Mesothelial cell of epicardium (in vitro differentiated cells): ENCODE measurements at regions not wholly inside any gene's neighbourhood (a gene's known extent, or its start where the extent isn't known, plus 50 kb on each side); places are given as distances from the start of the nearest gene placed in this dataset.
"Not testable (repeated sequence)": the region's sequence is repeated elsewhere in the genome, so short reads cannot be mapped to it uniquely, and the experiment has no call there.

ENCODE experiments used
- DNase-seq, 2 experiments: peaks; one replicate each; pipeline ENCODE4 v3.0.0; 2021; ENCODE audit warnings: low spot score in 2 of 2; ENCODE audit not compliant: unreplicated experiment in 2 of 2
- H3K27ac Mint-ChIP-seq: 2 replicates; pipeline ENCODE4 v1.8.0; 2021; ENCODE audit warnings: mixed read lengths
- H3K27me3 Mint-ChIP-seq: 2 replicates; pipeline ENCODE4 v1.8.0; 2021; ENCODE audit warnings: low read depth, mixed read lengths
- H3K36me3 Mint-ChIP-seq: 2 replicates; pipeline ENCODE4 v1.8.0; 2021; ENCODE audit warnings: mixed read lengths
- H3K4me1 Mint-ChIP-seq: 2 replicates; pipeline ENCODE4 v1.8.0; 2021; ENCODE audit warnings: mixed read lengths
- H3K4me3 Mint-ChIP-seq: 2 replicates; pipeline ENCODE4 v1.8.0; 2021; ENCODE audit warnings: mild to moderate bottlenecking, moderate library complexity, mixed read lengths
- H3K9me3 Mint-ChIP-seq: 2 replicates; pipeline ENCODE4 v1.8.0; 2021; ENCODE audit warnings: mixed read lengths
- CTCF ChIP-seq: fragments of 200-600 bp; sonication (generic); IDR thresholded peaks from one replicate; pipeline ENCODE4 v1.5.0; 2021; ENCODE audit warnings: antibody characterized with exemption; ENCODE audit not compliant: unreplicated experiment

- peaks cover 31% of the 10 kb centered on the region for H3K9me3 Mint-ChIP-seq
- no peak overlapping the region for H3K27ac Mint-ChIP-seq
- peaks cover 10% of the 10 kb centered on the region for H3K27me3 Mint-ChIP-seq
- DNase-seq: no peak
- H3K4me3 Mint-ChIP-seq: no peak overlapping the region
- no peaks in the 10 kb centered on the region for H3K36me3 Mint-ChIP-seq
- no peaks in the 10 kb centered on the region for H3K4me1 Mint-ChIP-seq
- no peak for TF ChIP-seq CTCF
Measured at GRCh38 chr3:24565656-24566055, 71.0 kb upstream of the THRB start.

GRCh38 chr3:24566927-24567326, 72.3 kb upstream of the THRB start:
- H3K27ac Mint-ChIP-seq: no peak overlapping the region
- H3K9me3 Mint-ChIP-seq: peaks cover 42% of the 10 kb centered on the region
- H3K4me1 Mint-ChIP-seq: no peaks in the 10 kb centered on the region
- no peak for DNase-seq
- H3K27me3 Mint-ChIP-seq: peaks cover 9% of the 10 kb centered on the region
- no peaks in the 10 kb centered on the region for H3K36me3 Mint-ChIP-seq
- TF ChIP-seq CTCF: no peak
- no peak overlapping the region for H3K4me3 Mint-ChIP-seq

- not testable (repeated sequence) for H3K36me3 Mint-ChIP-seq, H3K27ac Mint-ChIP-seq, H3K27me3 Mint-ChIP-seq, DNase-seq, H3K4me3 Mint-ChIP-seq, H3K4me1 Mint-ChIP-seq
- peaks cover 27% of the 10 kb centered on the region for H3K9me3 Mint-ChIP-seq
Measured at GRCh38 chr3:24572409-24572808, 77.8 kb upstream of the THRB start.

- no peak for DNase-seq
- no peak for TF ChIP-seq CTCF
- H3K27me3 Mint-ChIP-seq: peaks cover 9% of the 10 kb centered on the region
- no peaks in the 10 kb centered on the region for H3K36me3 Mint-ChIP-seq
- H3K4me3 Mint-ChIP-seq: no peak overlapping the region
- H3K9me3 Mint-ChIP-seq: peaks cover 22% of the 10 kb centered on the region
- H3K4me1 Mint-ChIP-seq: no peaks in the 10 kb centered on the region
- no peak overlapping the region for H3K27ac Mint-ChIP-seq
Measured at GRCh38 chr3:24573576-24573975, 78.9 kb upstream of the THRB start.

- H3K27me3 Mint-ChIP-seq: peaks cover 8% of the 10 kb centered on the region
- no peaks in the 10 kb centered on the region for H3K36me3 Mint-ChIP-seq
- H3K4me1 Mint-ChIP-seq: peaks cover 17% of the 10 kb centered on the region
- DNase-seq: no peak
- no peak overlapping the region for H3K27ac Mint-ChIP-seq
- H3K4me3 Mint-ChIP-seq: no peak overlapping the region
- H3K9me3 Mint-ChIP-seq: no peaks in the 10 kb centered on the region
- no peak for TF ChIP-seq CTCF
Measured at GRCh38 chr3:24578324-24578723, 83.7 kb upstream of the THRB start.

- no peak for DNase-seq
- Mint-ChIP-seq H3K9me3 (no peaks in the 10 kb centered on the region), H3K27ac (no peak overlapping the region), H3K4me1 (peaks cover 17% of the 10 kb centered on the region), H3K4me3 (no peak overlapping the region), H3K27me3 (peaks cover 11% of the 10 kb centered on the region), H3K36me3 (no peaks in the 10 kb centered on the region)
- TF ChIP-seq CTCF: no peak
Measured at GRCh38 chr3:24578951-24579421, 84.3 kb upstream of the THRB start.
